Psoas muscle (tissue), 7 donors: ENCODE measurements at regions not wholly inside any gene's neighbourhood (a gene's known extent, or its start where the extent isn't known, plus 50 kb on each side); places are given as distances from the start of the nearest gene placed in this dataset.

Experiments
- ATAC-seq, 4 donors: fragments of 200-7000 bp; cut with Tn5 transposase; one replicate each; pipeline ENCODE4 v1.9.1; 2020; ENCODE audit warnings: moderate library complexity in 3 of 4, mild to moderate bottlenecking in 2 of 4
- DNase-seq, 2 donors: peaks; one replicate each; pipeline ENCODE4 v3.0.0-alpha.2; 2020
- H3K27ac ChIP-seq: fragments of 200-600 bp; one replicate; pipeline ENCODE4 v1.8.0; 2022
- H3K27me3 ChIP-seq, 3 donors: fragments of 200-600 bp in 1 of 3; one replicate each; pipeline versions ENCODE4 v1.6.1 to v1.8.0; 2013 to 2022; ENCODE audit warnings: low read length in 2 of 3, mild to moderate bottlenecking in 2 of 3, moderate library complexity in 1 of 3; ENCODE audit not compliant: insufficient read depth in 3 of 3
- H3K36me3 ChIP-seq, 2 donors: fragments of 200-600 bp in 1 of 2; one replicate each; pipeline versions ENCODE4 v1.6.1 to v1.8.0; 2013 to 2022; ENCODE audit warnings: low read depth in 1 of 2, mild to moderate bottlenecking in 1 of 2, moderate library complexity in 1 of 2; ENCODE audit not compliant: insufficient read depth in 1 of 2
- H3K4me1 ChIP-seq: fragments of 200-600 bp; one replicate; pipeline ENCODE4 v1.8.0; 2022
- H3K4me3 ChIP-seq: fragments of 200-600 bp; one replicate; pipeline ENCODE4 v1.8.0; 2022; ENCODE audit warnings: mild to moderate bottlenecking
- H3K9me3 ChIP-seq: fragments of 200-600 bp; one replicate; pipeline ENCODE4 v1.8.0; 2022
- WGBS, 3 donors: extraction: QIAGEN DNeasy Blood & Tissue Kit; methylation state at CpG; one replicate each; pipeline versions ENCODE4 v1.1.6 to v1.1.7; 2013; 5-methylcytosine and 5-hydroxymethylcytosine counted together
- intact Hi-C, 2 donors: fragments of 100-400 bp; cut with DNase I; formaldehyde crosslinking; loops; one replicate each; pipeline versions ENCODE4 v1.11.0 to v1.14.2; 2022
- TF ChIP-seq, protein P1 (sequence below): fragments of 200-600 bp; IDR thresholded peaks from one replicate; pipeline ENCODE4 v1.8.0; 2022; ENCODE audit warnings: antibody characterized with exemption
- donor health status: healthy with polysubstance abuse.
- donor health status: DM: no; HTN: no; CAD: no; lungs with moderate emphysema.
- donor health status: Bipolar disorder and iron deficiency.
- donor health status: healthy.
- donor health status: DM: yes; HTN: yes; CAD: no.
- donor health status: DM: no; HTN: no; CAD: no.
- donor health status: DM: yes; HTN: yes; CAD: no.

GRCh38 chr5:88140856-88141752 is 127.5 kb downstream of the TMEM161B start:
- WGBS, 3 donors = 1% methylated on average over 42 to 46 of the region's 49 CpGs
- Histone ChIP-seq H3K4me3 (peak overlapping the region; percentile 70), H3K27me3 (peaks cover 14 to 75% (median 14%) of the 10 kb centered on the region in 3 donors), H3K9me3 (no peaks in the 10 kb centered on the region), H3K36me3 (no peaks in the 10 kb centered on the region), H3K27ac (no peak overlapping the region), H3K4me1 (peaks cover 8% of the 10 kb centered on the region)
- intact Hi-C loops = loop anchor here (10.0 kb wide), 3 partner anchors 124 to 534 kb away; partner anchors contain the start of gene TMEM161B (in 1 of the 2)
- ATAC-seq = peak; percentile 95 to 98 (median 98)
- TF ChIP-seq, protein P1, sequence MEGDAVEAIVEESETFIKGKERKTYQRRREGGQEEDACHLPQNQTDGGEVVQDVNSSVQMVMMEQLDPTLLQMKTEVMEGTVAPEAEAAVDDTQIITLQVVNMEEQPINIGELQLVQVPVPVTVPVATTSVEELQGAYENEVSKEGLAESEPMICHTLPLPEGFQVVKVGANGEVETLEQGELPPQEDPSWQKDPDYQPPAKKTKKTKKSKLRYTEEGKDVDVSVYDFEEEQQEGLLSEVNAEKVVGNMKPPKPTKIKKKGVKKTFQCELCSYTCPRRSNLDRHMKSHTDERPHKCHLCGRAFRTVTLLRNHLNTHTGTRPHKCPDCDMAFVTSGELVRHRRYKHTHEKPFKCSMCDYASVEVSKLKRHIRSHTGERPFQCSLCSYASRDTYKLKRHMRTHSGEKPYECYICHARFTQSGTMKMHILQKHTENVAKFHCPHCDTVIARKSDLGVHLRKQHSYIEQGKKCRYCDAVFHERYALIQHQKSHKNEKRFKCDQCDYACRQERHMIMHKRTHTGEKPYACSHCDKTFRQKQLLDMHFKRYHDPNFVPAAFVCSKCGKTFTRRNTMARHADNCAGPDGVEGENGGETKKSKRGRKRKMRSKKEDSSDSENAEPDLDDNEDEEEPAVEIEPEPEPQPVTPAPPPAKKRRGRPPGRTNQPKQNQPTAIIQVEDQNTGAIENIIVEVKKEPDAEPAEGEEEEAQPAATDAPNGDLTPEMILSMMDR = peak; percentile 61
- DNase-seq = peak; percentile 96 to 97

GRCh38 chr5:88140396-88140855 is 128.2 kb downstream of the TMEM161B start:
- Histone ChIP-seq H3K4me1 (peaks cover 8% of the 10 kb centered on the region), H3K27ac (no peak overlapping the region), H3K36me3 (no peaks in the 10 kb centered on the region), H3K9me3 (no peaks in the 10 kb centered on the region), H3K4me3 (peak overlapping the region; percentile 70), H3K27me3 (peaks cover 13 to 75% (median 14%) of the 10 kb centered on the region in 3 donors)
- DNase-seq (no peak), ATAC-seq (no peak)
- 4 to 6% (median 5%) methylated on average over 15 of the region's 15 CpGs for WGBS, 3 donors
- TF ChIP-seq, protein P1 = no peak
- intact Hi-C loops = loop anchor here (10.0 kb wide), 3 partner anchors 124 to 534 kb away; partner anchors contain the start of gene TMEM161B (in 1 of the 2)

GRCh38 chr5:88130211-88130815 is 138.3 kb downstream of the TMEM161B start:
- Histone ChIP-seq H3K36me3 (no peaks in the 10 kb centered on the region), H3K4me3 (no peak overlapping the region), H3K4me1 (no peaks in the 10 kb centered on the region), H3K9me3 (no peaks in the 10 kb centered on the region), H3K27me3 (peaks cover 0 to 17% (median 0%) of the 10 kb centered on the region in 3 donors), H3K27ac (no peak overlapping the region)
- TF ChIP-seq, protein P1 = no peak
- DNase-seq (no peak), ATAC-seq (no peak)
- 92 to 95% (median 94%) methylated on average over 5 of the region's 5 CpGs for WGBS, 3 donors
- intact Hi-C loops = no loop called here

DNA sequence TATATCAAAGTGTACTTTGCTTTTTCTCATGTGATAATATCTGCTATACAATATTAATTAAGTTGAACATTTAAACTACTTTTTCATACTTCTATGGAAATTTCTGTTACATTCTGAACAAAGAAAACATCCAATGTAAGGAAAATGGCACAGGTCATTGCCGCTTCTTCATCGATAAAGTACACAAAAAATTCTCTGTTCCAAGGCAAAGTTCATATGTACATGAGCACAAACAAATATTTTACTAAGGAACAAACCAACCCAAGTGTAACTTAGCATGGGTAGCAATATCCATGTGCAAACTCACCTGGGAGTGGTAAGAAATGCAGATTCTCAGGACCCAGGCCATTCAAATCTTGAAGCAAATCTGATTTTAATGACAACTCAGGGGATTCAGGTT is 139.8 kb downstream of the TMEM161B start:
- 92 to 99% (median 96%) methylated on average over 2 of the region's 2 CpGs for WGBS, 3 donors
- Histone ChIP-seq H3K9me3 (peaks cover 5% of the 10 kb centered on the region), H3K27me3 (peaks cover 0 to 11% (median 0%) of the 10 kb centered on the region in 3 donors), H3K4me3 (no peak overlapping the region), H3K27ac (no peak overlapping the region), H3K36me3 (no peaks in the 10 kb centered on the region), H3K4me1 (no peaks in the 10 kb centered on the region)
- DNase-seq (no peak), ATAC-seq (no peak)
- intact Hi-C loops = no loop called here
- TF ChIP-seq, protein P1 = no peak
